Ramos (cell line): ENCODE measurements at regions not wholly inside any gene's neighbourhood (a gene's known extent, or its start where the extent isn't known, plus 50 kb on each side); places are given as distances from the start of the nearest gene placed in this dataset.
"Not testable (repeated sequence)": the region's sequence is repeated elsewhere in the genome, so short reads cannot be mapped to it uniquely, and the experiment has no call there.

Experiments used
- in situ Hi-C: fragments of 300-500 bp; cut with MboI; formaldehyde crosslinking; loops from one replicate; pipeline ENCODE4 v1.14.3; 2022; ENCODE audit warnings: low sequenced_read_pairs; ENCODE audit not compliant: unreplicated experiment

GRCh38 chr1:234762127-234762526 lies 152.1 kb upstream of the IRF2BP2 start:
- in situ Hi-C loops = not testable (repeated sequence)

- in situ Hi-C loops = no loop called here
Observed at GRCh38 chr1:234760303-234760723, 150.3 kb upstream of the IRF2BP2 start.

- in situ Hi-C loops = no loop called here
Observed at GRCh38 chr1:234759888-234760287, 149.9 kb upstream of the IRF2BP2 start.

GRCh38 chr1:234758851-234759250 lies 148.9 kb upstream of the IRF2BP2 start:
- in situ Hi-C loops = no loop called here

- in situ Hi-C loops = no loop called here
Observed at GRCh38 chr1:234756857-234757256, 146.9 kb upstream of the IRF2BP2 start.

- in situ Hi-C loops = no loop called here
Observed at GRCh38 chr1:234756066-234756774, 146.2 kb upstream of the IRF2BP2 start.

GRCh38 chr1:234755449-234755863 lies 145.5 kb upstream of the IRF2BP2 start:
- in situ Hi-C loops = no loop called here

GRCh38 chr1:234753979-234754378 lies 144.0 kb upstream of the IRF2BP2 start:
- in situ Hi-C loops = no loop called here

GRCh38 chr1:234752927-234753326 lies 142.9 kb upstream of the IRF2BP2 start:
- in situ Hi-C loops = no loop called here

GRCh38 chr1:234751678-234752077 lies 141.7 kb upstream of the IRF2BP2 start:
- in situ Hi-C loops = no loop called here

GRCh38 chr1:234750922-234751627 lies 141.1 kb upstream of the IRF2BP2 start:
- in situ Hi-C loops = no loop called here

GRCh38 chr1:234748713-234749112 lies 138.7 kb upstream of the IRF2BP2 start:
- in situ Hi-C loops = loop anchor here (25.0 kb wide), 1 partner anchor 89 kb away; no protein-coding TSS in a partner anchor

- in situ Hi-C loops = loop anchor here (25.0 kb wide), 1 partner anchor 89 kb away; no protein-coding TSS in a partner anchor
Observed at GRCh38 chr1:234748066-234748465, 138.1 kb upstream of the IRF2BP2 start.

GRCh38 chr1:234746798-234747196 lies 136.8 kb upstream of the IRF2BP2 start:
- in situ Hi-C loops = loop anchor here (25.0 kb wide), 1 partner anchor 91 kb away; no protein-coding TSS in a partner anchor

GRCh38 chr1:234745844-234746797 lies 136.1 kb upstream of the IRF2BP2 start:
- in situ Hi-C loops = loop anchor here (25.0 kb wide), 1 partner anchor 91 kb away; no protein-coding TSS in a partner anchor

- in situ Hi-C loops = loop anchor here (25.0 kb wide), 1 partner anchor 92 kb away; no protein-coding TSS in a partner anchor
Observed at GRCh38 chr1:234745276-234745675, 135.3 kb upstream of the IRF2BP2 start.

GRCh38 chr1:234743791-234744611 lies 134.0 kb upstream of the IRF2BP2 start:
- in situ Hi-C loops = loop anchor here (25.0 kb wide), 1 partner anchor 93 kb away; no protein-coding TSS in a partner anchor

- in situ Hi-C loops = loop anchor here (25.0 kb wide), 1 partner anchor 95 kb away; no protein-coding TSS in a partner anchor
Observed at GRCh38 chr1:234742622-234743021, 132.6 kb upstream of the IRF2BP2 start.

GRCh38 chr1:234737967-234738314 lies 128.0 kb upstream of the IRF2BP2 start:
- in situ Hi-C loops = loop anchor here (25.0 kb wide), 1 partner anchor 99 kb away; no protein-coding TSS in a partner anchor
